ENCODE measurements at regions not wholly inside any gene's neighbourhood (a gene's known extent, or its start where the extent isn't known, plus 50 kb on each side); places are given as distances from the start of the nearest gene placed in this dataset.

DNA sequence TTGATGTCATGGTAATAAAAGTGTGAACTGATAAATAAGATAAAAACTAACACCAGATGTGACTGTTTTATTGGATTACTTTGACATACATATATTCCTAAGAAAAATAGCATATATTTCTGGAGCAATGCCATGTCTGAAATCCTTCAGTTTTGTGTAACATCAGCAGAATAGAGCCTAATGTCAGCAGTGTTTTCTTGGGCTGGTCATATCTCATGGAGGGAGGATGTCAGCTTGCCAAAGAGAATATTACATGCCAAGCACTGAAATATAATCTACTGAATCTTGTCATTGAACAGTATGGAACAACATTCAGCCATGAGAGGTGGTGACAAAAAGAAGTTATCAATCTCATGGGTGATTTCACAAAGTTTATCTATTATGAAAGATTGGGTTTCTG lies 220.3 kb downstream of the KLHL28 start:
- no peak for TF ChIP-seq FOXA2 (IDR thresholded peaks at IDR 0.05)
- no peak for TF ChIP-seq RXRA (IDR thresholded peaks at IDR 0.05)
- TF ChIP-seq FOXA1 (IDR thresholded peaks at IDR 0.05): no peak
- Histone ChIP-seq H3K36me3 (ENCODE audit: control insufficient read depth in 4 of 4, insufficient read depth in 3 of 4, low read depth in 1 of 4, low read length in 3 of 4) (no peaks in the 10 kb centered on the region), H3K9me3 (ENCODE audit: control insufficient read depth in 4 of 4, low read length in 3 of 4) (no peaks in the 10 kb centered on the region), H3K4me1 (ENCODE audit: control insufficient read depth in 4 of 4, insufficient read depth in 4 of 4, low read length in 3 of 4) (no peaks in the 10 kb centered on the region), H3K4me3 (ENCODE audit: low read depth in 1 of 3, low read length in 3 of 3) (no peak overlapping the region), H3K27ac (ENCODE audit: low read depth in 1 of 2, low read length in 2 of 2) (no peak overlapping the region), H3K27me3 (ENCODE audit: control insufficient read depth in 4 of 4, insufficient read depth in 4 of 4, low read length in 3 of 4) (no peaks in the 10 kb centered on the region), H3K9ac (ENCODE audit: low read depth in 1 of 2, low read length in 2 of 2) (no peak overlapping the region)
- no peak for DNase-seq (ENCODE audit: low spot score)

DNA sequence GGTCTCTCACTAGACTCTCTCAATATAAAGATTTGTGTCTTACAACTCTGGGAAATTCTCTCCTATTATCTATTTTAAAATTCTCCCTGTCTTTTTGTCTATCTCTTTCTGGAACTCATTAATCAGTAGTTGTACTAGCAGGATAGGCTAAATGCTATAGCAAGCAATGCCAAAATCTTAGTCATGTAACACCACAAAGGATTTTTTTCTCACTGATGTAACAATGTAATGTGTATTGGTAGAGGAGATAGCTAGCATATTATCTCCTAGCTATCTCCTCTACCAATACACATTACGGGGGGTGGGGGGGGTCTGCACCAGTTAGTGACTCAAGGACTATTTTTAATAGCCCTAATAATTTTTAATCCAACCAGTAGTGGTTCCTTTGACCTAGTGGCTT lies 225.4 kb downstream of the KLHL28 start:
- no peak for DNase-seq (ENCODE audit: low spot score)
- H3K4me3 ChIP-seq (ENCODE audit: low read depth in 1 of 3, low read length in 3 of 3): no peak overlapping the region
- H3K4me1 ChIP-seq (ENCODE audit: control insufficient read depth in 4 of 4, insufficient read depth in 4 of 4, low read length in 3 of 4): no peaks in the 10 kb centered on the region
- H3K9me3 ChIP-seq (ENCODE audit: control insufficient read depth in 4 of 4, low read length in 3 of 4): no peaks in the 10 kb centered on the region
- H3K9ac ChIP-seq (ENCODE audit: low read depth in 1 of 2, low read length in 2 of 2): no peak overlapping the region
- TF ChIP-seq, protein P1, sequence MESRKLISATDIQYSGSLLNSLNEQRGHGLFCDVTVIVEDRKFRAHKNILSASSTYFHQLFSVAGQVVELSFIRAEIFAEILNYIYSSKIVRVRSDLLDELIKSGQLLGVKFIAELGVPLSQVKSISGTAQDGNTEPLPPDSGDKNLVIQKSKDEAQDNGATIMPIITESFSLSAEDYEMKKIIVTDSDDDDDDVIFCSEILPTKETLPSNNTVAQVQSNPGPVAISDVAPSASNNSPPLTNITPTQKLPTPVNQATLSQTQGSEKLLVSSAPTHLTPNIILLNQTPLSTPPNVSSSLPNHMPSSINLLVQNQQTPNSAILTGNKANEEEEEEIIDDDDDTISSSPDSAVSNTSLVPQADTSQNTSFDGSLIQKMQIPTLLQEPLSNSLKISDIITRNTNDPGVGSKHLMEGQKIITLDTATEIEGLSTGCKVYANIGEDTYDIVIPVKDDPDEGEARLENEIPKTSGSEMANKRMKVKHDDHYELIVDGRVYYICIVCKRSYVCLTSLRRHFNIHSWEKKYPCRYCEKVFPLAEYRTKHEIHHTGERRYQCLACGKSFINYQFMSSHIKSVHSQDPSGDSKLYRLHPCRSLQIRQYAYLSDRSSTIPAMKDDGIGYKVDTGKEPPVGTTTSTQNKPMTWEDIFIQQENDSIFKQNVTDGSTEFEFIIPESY (IDR thresholded peaks at IDR 0.05): no peak
- TF ChIP-seq JUND (IDR thresholded peaks at IDR 0.05) (no peak), TAF1 (conservative IDR thresholded peaks at IDR 0.05) (no peak), FOXA1 (IDR thresholded peaks at IDR 0.05) (no peak), RAD21 (IDR thresholded peaks at IDR 0.05) (no peak), GABPA (IDR thresholded peaks at IDR 0.05 in 1 of 2, conservative IDR thresholded peaks at IDR 0.05 in 1 of 2) (no peak)
- TF ChIP-seq, protein P2, sequence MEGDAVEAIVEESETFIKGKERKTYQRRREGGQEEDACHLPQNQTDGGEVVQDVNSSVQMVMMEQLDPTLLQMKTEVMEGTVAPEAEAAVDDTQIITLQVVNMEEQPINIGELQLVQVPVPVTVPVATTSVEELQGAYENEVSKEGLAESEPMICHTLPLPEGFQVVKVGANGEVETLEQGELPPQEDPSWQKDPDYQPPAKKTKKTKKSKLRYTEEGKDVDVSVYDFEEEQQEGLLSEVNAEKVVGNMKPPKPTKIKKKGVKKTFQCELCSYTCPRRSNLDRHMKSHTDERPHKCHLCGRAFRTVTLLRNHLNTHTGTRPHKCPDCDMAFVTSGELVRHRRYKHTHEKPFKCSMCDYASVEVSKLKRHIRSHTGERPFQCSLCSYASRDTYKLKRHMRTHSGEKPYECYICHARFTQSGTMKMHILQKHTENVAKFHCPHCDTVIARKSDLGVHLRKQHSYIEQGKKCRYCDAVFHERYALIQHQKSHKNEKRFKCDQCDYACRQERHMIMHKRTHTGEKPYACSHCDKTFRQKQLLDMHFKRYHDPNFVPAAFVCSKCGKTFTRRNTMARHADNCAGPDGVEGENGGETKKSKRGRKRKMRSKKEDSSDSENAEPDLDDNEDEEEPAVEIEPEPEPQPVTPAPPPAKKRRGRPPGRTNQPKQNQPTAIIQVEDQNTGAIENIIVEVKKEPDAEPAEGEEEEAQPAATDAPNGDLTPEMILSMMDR (IDR thresholded peaks at IDR 0.05; ENCODE audit: low read depth, low read length, missing input control): no peak
- no peaks in the 10 kb centered on the region for H3K36me3 ChIP-seq (ENCODE audit: control insufficient read depth in 4 of 4, insufficient read depth in 3 of 4, low read depth in 1 of 4, low read length in 3 of 4)
- H3K27ac ChIP-seq (ENCODE audit: low read depth in 1 of 2, low read length in 2 of 2): no peak overlapping the region
- H3K27me3 ChIP-seq (ENCODE audit: control insufficient read depth in 4 of 4, insufficient read depth in 4 of 4, low read length in 3 of 4): peaks cover 0 to 3% (median 0%) of the 10 kb centered on the region in 4 donors
- 49% methylated on average over 1 of the region's 1 CpG for WGBS

DNA sequence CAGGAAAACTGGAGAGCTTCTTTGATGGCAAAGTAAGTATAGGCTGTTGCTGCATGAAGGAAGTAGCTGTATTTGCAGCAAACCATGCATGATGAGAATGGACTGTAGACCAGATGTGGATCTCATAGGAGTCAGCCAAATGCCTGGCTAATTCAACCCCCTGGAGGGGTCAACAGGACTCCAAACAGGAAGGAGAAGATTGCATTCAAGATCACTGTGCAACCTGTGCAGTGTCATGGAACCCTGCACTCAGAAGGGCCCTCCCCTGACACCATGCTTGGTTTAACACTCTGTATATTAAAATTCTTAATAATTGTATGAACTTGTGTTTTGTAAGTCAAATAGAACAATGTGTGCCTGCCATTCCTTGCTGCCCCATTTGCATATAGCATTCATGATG lies 225.1 kb upstream of the FSCB start:
- H3K27ac ChIP-seq (ENCODE audit: low read depth in 1 of 2, low read length in 2 of 2): no peak overlapping the region
- no peaks in the 10 kb centered on the region for H3K4me1 ChIP-seq (ENCODE audit: control insufficient read depth in 4 of 4, insufficient read depth in 4 of 4, low read length in 3 of 4)
- DNase-seq (ENCODE audit: low spot score): no peak
- no peak for TF ChIP-seq RXRA (IDR thresholded peaks at IDR 0.05)
- TF ChIP-seq TAF1 (conservative IDR thresholded peaks at IDR 0.05): no peak
- TF ChIP-seq, protein P2 (IDR thresholded peaks at IDR 0.05; ENCODE audit: low read depth, low read length, missing input control): no peak
- TF ChIP-seq SP1 (IDR thresholded peaks at IDR 0.05): no peak
- no peak for TF ChIP-seq HNF4A (conservative IDR thresholded peaks at IDR 0.05)
- no peak for TF ChIP-seq HNF4G (IDR thresholded peaks at IDR 0.05)
- TF ChIP-seq, protein P1 (IDR thresholded peaks at IDR 0.05): no peak
- TF ChIP-seq, protein P3, sequence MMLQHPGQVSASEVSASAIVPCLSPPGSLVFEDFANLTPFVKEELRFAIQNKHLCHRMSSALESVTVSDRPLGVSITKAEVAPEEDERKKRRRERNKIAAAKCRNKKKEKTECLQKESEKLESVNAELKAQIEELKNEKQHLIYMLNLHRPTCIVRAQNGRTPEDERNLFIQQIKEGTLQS (IDR thresholded peaks at IDR 0.05): no peak
- TF ChIP-seq YY1 (IDR thresholded peaks at IDR 0.05): no peak
- TF ChIP-seq JUND (IDR thresholded peaks at IDR 0.05): no peak
- TF ChIP-seq RAD21 (IDR thresholded peaks at IDR 0.05): no peak
- H3K4me3 ChIP-seq (ENCODE audit: low read depth in 1 of 3, low read length in 3 of 3): no peak overlapping the region
- no peaks in the 10 kb centered on the region for H3K36me3 ChIP-seq (ENCODE audit: control insufficient read depth in 4 of 4, insufficient read depth in 3 of 4, low read depth in 1 of 4, low read length in 3 of 4)
- no peak overlapping the region for H3K9ac ChIP-seq (ENCODE audit: low read depth in 1 of 2, low read length in 2 of 2)
- peaks cover 0 to 3% (median 0%) of the 10 kb centered on the region in 4 donors for H3K27me3 ChIP-seq (ENCODE audit: control insufficient read depth in 4 of 4, insufficient read depth in 4 of 4, low read length in 3 of 4)
- no peaks in the 10 kb centered on the region for H3K9me3 ChIP-seq (ENCODE audit: control insufficient read depth in 4 of 4, low read length in 3 of 4)
